GM21529 (cell line): ENCODE measurements at regions not wholly inside any gene's neighbourhood (a gene's known extent, or its start where the extent isn't known, plus 50 kb on each side); places are given as distances from the start of the nearest gene placed in this dataset.
"Not testable (repeated sequence)": the region's sequence is repeated elsewhere in the genome, so short reads cannot be mapped to it uniquely, and the experiment has no call there.

Source experiments
- ATAC-seq: cut with Tn5 transposase; IDR thresholded peaks from one replicate; pipeline ENCODE4 v1.9.1; 2021; ENCODE audit not compliant: unreplicated experiment

GRCh38 chr5:68027519-68027918 is 188.0 kb upstream of the PIK3R1 start:
- no peak for ATAC-seq

- no peak for ATAC-seq
Observed at GRCh38 chr5:68026092-68026885, 189.3 kb upstream of the PIK3R1 start.

- ATAC-seq: no peak
Observed at GRCh38 chr5:68024426-68024825, 191.1 kb upstream of the PIK3R1 start.

GRCh38 chr5:68021916-68022315 is 193.6 kb upstream of the PIK3R1 start:
- no peak for ATAC-seq

- ATAC-seq: no peak
Observed at GRCh38 chr5:68021227-68021626, 194.3 kb upstream of the PIK3R1 start.

DNA sequence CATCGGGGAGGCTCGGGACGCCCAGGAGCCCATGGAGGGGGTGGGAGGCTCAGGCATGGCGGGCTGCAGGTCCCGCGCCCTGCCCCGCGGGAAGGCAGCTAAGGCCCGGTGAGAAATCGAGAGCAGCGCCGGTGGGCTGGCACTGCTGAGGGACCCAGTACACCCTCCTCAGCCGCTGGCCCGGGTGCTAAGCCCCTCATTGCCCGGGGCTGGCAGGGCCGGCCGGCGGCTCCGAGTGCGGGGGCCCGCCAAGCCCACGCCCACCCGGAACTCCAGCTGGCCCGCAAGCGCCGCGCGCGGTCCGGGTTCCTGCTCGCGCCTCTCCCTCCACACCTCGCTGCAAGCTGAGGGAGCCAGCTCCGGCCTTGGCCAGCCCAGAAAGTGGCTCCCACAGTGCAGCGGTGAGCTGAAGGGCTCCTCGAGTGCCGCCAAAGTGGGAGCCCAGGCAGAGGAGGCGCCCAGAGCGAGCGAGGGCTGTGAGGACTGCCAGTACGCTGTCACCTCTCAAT is 195.0 kb upstream of the PIK3R1 start:
- not testable (repeated sequence) for ATAC-seq

DNA sequence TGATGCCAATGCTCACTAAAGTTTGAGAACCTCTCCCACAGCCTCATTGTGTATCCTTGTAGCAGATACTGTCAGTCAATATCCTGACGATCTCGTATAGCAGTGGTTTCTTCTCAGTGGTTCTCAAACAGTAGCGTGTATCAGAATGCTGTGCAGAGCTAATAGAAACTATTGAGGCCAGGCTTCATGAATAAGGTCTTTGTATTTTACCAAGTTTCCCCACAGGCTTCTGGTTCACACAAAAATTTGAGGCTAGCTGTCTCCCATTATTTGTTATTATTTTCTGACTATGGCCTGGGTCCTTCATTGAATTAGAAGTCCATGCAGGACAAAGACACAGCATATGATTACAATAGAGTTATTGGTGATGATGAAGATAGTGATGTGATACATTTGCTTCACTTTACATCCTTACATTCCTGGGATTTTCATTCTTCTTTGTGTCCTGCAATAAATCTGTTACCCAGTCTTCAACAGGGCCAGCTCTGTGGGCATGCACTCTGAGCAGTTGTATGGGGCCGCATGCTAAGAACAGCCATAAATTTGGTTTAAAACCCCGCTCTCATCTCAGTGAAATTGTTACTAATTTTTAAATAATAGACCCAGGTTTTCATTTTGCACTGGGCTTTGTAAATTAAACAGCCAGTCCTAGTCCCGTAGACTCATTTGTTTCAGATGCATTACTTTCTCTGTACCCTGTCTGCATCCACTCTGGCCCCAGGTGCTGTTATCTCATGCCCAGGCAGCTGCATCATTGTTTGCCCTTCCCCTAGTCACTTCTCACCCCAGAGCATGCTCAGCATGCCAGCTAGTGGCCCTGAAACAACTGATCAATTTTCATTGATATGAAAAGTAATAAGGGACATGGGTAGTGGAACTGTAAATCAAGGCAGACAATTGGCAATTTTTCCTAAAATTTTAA is 199.9 kb upstream of the PIK3R1 start:
- no peak for ATAC-seq

GRCh38 chr5:68012831-68013230 is 202.7 kb upstream of the PIK3R1 start:
- no peak for ATAC-seq

- no peak for ATAC-seq
Observed at GRCh38 chr5:68012429-68012828, 203.1 kb upstream of the PIK3R1 start.

DNA sequence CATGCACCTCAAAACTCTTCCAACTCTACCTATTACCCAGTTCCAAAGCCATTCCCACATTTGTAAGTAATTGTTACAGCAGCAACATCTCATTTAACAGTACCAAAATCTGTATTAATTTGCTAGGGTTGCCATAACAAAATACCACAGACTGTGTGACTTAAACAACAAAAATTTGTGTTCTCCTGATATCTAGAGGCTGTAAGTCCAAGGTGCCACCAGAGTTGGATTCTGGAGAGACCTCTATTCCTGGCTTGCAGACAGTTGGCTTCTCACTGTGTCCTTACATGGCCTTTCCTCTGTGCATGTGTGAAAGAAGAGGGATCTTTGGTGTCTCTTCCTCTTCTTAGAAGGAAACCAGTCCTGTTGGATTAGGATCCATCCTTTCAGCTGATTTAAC is 203.8 kb upstream of the PIK3R1 start:
- no peak for ATAC-seq

- no peak for ATAC-seq
Observed at GRCh38 chr5:68011259-68011760, 204.2 kb upstream of the PIK3R1 start.

GRCh38 chr5:68010740-68011139 is 204.8 kb upstream of the PIK3R1 start:
- no peak for ATAC-seq

GRCh38 chr5:68007451-68007850 is 208.1 kb upstream of the PIK3R1 start:
- no peak for ATAC-seq

GRCh38 chr5:68002836-68003235 is 212.7 kb upstream of the PIK3R1 start:
- ATAC-seq: no peak

GRCh38 chr5:68000805-68001204 is 214.8 kb upstream of the PIK3R1 start:
- ATAC-seq: no peak

DNA sequence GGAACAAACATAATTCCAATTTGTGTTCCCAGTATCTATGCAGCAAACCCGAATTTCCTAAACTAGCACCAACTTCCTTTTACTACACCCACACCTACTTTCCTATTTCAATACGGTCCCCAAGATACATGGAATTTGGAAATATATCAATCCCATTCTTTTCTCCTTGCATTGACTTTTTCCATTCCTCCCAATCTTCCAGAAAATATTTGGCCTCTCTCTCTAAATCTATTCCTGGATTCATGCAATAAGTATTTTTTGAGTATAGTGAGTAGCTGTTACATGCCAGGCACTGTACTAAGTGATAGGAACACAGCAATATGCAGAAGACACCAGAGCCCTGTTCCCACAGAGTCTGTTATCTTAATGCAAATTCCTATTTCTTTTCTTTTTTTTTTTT is 216.2 kb upstream of the PIK3R1 start:
- no peak for ATAC-seq

DNA sequence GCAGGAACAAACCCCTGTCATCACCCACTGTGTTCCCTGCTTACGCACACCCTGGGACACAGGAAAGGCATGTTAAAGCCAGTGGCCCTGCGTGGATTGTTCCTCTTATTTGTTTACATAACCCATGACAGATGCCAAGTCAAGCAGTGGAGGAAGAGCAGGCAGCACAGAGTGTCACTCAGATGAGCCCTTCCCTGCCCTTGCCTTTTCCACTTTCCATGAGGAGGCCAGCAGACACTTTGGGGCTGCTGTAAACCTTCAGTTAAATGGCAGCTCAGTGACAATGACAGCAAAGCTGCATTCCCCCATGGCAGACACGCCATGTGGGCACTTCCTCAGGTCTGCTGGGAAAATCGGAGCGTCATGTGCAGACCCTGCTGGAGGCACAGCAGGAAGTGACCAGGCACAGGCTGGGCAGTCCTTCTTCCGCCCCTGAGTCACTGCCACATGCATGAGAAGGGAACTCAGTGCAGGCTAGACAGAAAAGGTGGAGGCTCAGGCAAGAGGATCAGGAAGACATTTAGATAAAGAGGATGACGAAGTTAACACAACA is 216.8 kb upstream of the PIK3R1 start:
- ATAC-seq: no peak

- ATAC-seq: no peak
Observed at GRCh38 chr5:67997892-67998457, 217.6 kb upstream of the PIK3R1 start.

DNA sequence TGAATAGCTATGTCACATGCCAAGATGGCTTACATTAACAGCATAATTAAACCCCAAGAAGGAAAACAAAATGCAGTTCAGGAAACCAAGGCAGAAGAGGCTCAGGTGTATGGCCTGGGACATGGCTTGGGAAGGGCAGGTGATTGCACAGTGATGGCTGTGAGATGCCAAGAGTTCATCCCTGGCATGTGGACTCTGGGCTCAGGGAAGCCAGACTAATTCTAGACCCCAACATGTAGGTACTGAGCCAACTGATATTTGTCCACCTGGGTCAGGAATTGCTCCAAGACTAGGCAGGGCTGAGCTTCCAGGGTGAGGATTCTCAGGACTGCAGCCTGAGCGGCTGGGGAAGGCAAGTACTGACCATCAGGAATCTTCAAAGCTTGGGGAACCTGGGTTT is 218.4 kb upstream of the PIK3R1 start:
- ATAC-seq: no peak

GRCh38 chr5:67996596-67996995 is 219.0 kb upstream of the PIK3R1 start:
- ATAC-seq: no peak

GRCh38 chr5:67992923-67993322 is 222.6 kb upstream of the PIK3R1 start:
- ATAC-seq: no peak
